Ovary (tissue), 3 donors: ENCODE measurements at regions not wholly inside any gene's neighbourhood (a gene's known extent, or its start where the extent isn't known, plus 50 kb on each side); places are given as distances from the start of the nearest gene placed in this dataset.

Experiments used
- CTCF ChIP-seq, 3 donors: fragments of 450-650 bp in 2 of 3; fragments of 200-600 bp in 1 of 3; IDR thresholded peaks; one replicate each; pipeline versions ENCODE4 v1.5.1 to v1.8.0; 2016 to 2022; ENCODE audit warnings: antibody characterized with exemption in 3 of 3, mild to moderate bottlenecking in 1 of 3
- POLR2A ChIP-seq: fragments of 450-650 bp; IDR thresholded peaks from one replicate; pipeline ENCODE4 v1.6.1; 2017; ENCODE audit warnings: antibody characterized with exemption, mild to moderate bottlenecking, moderate library complexity
- donor health status: DM: no; HTN: no; CAD: no.

GRCh38 chr20:48278961-48279481, 493.7 kb upstream of the SULF2 start:
- TF ChIP-seq CTCF (IDR thresholded peaks at IDR 0.05) (no peak), POLR2A (no peak)
